Fibroblast of the aortic adventitia (primary cell): ENCODE measurements at regions not wholly inside any gene's neighbourhood (a gene's known extent, or its start where the extent isn't known, plus 50 kb on each side); places are given as distances from the start of the nearest gene placed in this dataset.

Source experiments
- DNase-seq: peaks from one replicate; pipeline ENCODE4 v3.0.0-alpha.2; 2010; ENCODE audit warnings: low read depth
- H3K4me3 ChIP-seq: 2 replicates; pipeline ENCODE4 v1.5.1; 2011; ENCODE audit warnings: low read depth, mild to moderate bottlenecking, control low read depth, low read length, moderate library complexity
- TF ChIP-seq, protein P1 (sequence below): IDR thresholded peaks from 2 replicates; pipeline ENCODE4 v1.5.1; 2011; ENCODE audit warnings: mild to moderate bottlenecking, low read length, control low read depth, inconsistent platforms; ENCODE audit not compliant: insufficient read depth

DNA sequence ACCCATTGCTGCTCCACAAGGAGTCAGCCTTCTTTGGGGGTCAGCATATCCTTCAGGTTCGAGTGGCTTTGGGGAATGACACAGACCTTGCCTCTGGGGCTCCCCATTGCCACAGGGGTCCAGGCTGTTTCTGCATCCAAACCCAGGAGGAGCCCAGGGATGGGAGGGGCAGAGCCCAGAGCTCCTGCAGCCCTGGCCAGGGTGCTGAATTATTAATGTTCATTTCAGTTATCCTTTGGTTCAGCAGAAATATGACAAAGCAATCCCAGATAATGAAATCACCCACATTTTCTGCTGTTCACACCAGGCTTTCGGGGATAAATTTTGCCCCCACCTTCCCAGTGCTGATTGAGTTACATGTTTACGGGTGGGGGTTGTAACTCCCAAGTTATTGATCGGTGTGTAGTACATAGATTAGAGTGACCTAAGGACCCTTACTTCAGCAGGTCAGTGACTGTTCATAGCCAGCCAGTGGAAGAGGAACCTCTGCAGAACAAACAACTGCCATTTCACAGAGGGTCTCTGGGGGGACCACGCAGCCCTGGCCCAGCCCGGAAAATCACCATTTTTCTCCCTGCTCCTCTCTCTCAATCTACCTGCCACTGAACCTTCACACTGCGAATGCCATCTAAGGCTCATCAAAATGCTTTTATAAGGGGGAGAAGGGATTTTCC lies 240.3 kb upstream of the N4BP1 start:
- TF ChIP-seq, protein P1, sequence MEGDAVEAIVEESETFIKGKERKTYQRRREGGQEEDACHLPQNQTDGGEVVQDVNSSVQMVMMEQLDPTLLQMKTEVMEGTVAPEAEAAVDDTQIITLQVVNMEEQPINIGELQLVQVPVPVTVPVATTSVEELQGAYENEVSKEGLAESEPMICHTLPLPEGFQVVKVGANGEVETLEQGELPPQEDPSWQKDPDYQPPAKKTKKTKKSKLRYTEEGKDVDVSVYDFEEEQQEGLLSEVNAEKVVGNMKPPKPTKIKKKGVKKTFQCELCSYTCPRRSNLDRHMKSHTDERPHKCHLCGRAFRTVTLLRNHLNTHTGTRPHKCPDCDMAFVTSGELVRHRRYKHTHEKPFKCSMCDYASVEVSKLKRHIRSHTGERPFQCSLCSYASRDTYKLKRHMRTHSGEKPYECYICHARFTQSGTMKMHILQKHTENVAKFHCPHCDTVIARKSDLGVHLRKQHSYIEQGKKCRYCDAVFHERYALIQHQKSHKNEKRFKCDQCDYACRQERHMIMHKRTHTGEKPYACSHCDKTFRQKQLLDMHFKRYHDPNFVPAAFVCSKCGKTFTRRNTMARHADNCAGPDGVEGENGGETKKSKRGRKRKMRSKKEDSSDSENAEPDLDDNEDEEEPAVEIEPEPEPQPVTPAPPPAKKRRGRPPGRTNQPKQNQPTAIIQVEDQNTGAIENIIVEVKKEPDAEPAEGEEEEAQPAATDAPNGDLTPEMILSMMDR = no peak
- no peak overlapping the region for H3K4me3 ChIP-seq
- DNase-seq = no peak

DNA sequence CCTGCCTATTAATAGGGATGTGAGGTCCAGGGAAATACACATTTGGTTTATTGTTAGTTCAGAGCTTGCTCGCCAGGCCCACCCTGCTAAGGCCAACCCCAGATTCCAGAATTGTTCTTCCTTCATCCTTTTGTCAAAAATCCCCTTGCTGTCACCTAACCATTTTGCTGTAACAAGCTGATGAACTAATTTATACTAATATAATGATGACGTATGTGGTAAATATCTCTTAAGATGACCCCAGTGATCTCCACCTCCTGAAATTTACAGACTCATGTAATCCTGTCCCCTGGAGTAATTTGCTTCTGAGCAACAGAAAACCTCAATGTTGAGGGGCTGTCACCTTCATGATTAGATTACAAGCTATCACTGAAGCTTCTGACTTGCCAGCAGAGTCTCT lies 236.3 kb upstream of the N4BP1 start:
- H3K4me3 ChIP-seq = no peak overlapping the region
- TF ChIP-seq, protein P1 = no peak
- no peak for DNase-seq

DNA sequence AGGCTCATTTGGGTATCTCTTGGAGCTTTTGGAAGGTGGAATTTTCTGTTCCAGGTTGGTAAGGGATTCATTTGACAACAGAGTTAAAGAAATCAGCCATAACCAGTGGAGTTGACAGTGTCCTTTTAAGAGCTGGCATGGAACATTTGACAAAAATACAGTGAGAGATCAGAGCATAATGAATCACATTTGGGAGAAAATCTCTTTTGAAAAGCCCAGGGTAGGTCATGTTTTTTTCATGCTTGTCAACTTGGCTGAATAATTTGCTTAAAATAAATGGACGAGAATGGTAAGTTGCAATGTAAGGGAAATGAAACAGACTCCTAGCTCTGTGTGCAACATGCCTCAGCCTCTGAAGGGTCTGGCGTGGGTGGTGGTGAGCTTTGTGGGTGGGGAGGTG lies 235.3 kb upstream of the N4BP1 start:
- TF ChIP-seq, protein P1 = no peak
- no peak overlapping the region for H3K4me3 ChIP-seq
- no peak for DNase-seq

DNA sequence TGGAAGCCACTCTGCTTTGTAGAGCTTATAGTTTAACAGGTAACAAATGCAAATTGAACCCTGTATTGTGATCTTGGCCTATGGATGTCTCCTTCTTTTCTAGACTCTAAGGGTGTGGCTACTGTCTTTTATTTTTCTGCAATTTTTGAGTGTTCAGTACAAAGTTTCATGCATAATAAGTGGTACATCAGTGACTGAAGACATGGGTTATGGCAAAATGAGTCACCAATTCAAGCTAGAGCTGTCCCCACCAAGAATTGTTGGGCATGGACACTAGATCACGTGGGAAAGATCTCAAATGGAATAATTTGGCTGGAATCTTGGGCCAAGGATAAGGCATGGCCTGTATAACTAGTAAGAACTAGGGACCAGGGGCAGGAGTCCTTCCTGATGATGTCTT lies 228.4 kb upstream of the N4BP1 start:
- TF ChIP-seq, protein P1 = no peak

DNA sequence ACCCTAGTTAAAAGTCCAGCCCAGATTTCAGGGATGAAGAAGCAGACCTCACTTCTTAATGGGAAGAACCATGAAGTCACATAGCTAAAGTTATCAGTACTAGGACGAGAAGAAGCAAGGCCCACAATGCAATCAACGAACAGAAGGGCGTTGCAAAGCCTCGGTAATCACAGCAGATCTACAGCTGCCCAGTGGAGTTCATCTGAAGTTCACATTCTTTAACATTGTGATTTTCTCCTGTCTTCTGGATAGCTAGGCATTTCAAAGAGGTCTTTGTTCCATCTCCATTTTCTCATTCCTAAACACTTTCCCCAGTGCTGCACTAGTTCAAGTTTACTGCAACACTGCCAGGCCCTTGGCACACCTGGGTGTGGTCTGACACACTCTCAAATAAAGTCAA lies 226.7 kb upstream of the N4BP1 start:
- no peak for DNase-seq
- TF ChIP-seq, protein P1 = no peak
- no peak overlapping the region for H3K4me3 ChIP-seq

More for the DNA sequence above, 228.4 kb upstream of the N4BP1 start:
- DNase-seq = no peak
- no peak overlapping the region for H3K4me3 ChIP-seq

DNA sequence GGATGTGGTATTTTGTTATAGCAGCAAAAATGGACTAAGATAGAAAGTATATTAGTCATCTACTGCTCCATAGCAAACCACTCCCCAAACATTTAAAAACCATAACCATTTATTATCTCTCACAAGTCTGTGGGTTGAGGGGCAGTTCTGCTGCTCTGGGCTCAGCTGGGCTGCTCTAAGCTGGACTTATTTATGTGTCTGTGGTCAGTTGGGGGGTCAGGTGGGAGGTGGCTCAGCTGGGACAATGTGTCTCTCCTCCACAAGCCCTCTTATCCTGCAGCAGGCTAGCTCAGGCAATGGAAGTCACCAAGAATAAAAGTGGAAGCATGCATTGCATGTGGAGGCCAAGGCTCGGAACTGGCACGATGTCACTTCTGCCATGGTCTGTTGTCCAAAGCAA lies 226.1 kb upstream of the N4BP1 start:
- TF ChIP-seq, protein P1 = no peak
- no peak for DNase-seq
- H3K4me3 ChIP-seq = no peak overlapping the region

DNA sequence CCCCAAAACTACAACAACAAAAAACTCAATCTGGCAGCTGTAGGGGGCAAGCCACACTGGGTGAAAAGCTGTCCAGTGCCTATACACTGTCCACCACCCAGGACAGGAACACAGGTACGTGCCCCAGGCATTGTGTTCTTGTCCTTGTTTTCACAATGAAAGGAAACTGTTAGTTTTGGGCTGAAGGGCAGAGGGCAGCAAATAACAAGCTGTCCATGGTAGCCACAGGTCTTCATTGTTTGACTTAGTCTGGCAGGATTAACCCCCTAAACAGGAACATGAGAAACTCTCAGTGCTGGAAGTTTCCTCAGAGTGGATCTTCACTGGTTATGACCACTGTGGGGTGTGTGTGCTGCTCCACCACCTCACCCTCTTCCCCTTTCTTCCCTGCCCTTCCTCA lies 224.6 kb upstream of the N4BP1 start:
- no peak overlapping the region for H3K4me3 ChIP-seq
- DNase-seq = no peak
- TF ChIP-seq, protein P1 = no peak
